HG02852 (cell line): ENCODE measurements at regions not wholly inside any gene's neighbourhood (a gene's known extent, or its start where the extent isn't known, plus 50 kb on each side); places are given as distances from the start of the nearest gene placed in this dataset.

Source experiments
- ATAC-seq: cut with Tn5 transposase; IDR thresholded peaks from one replicate; pipeline ENCODE4 v1.9.1; 2021; ENCODE audit warnings: mild to moderate bottlenecking, moderate library complexity; ENCODE audit not compliant: unreplicated experiment

DNA sequence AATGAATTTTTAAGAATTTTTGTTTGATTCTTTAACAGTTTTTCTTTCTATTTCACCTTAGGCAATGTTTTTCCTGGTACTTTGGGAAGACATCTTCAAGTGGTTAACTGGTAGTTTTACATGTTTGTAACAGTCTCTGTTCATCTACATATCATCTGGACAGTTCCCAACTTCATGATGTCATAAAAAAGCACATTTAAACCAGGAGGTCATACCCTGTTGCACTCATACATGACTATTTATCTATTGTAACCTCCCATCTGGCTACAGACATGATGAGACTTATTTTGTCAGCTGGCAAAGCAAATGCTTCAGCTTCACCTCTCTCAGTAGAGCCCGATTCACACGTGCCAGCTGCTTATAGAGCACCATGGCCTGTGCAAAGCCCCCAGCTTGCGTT, 99.8 kb upstream of the YPEL5 start:
- ATAC-seq = no peak

DNA sequence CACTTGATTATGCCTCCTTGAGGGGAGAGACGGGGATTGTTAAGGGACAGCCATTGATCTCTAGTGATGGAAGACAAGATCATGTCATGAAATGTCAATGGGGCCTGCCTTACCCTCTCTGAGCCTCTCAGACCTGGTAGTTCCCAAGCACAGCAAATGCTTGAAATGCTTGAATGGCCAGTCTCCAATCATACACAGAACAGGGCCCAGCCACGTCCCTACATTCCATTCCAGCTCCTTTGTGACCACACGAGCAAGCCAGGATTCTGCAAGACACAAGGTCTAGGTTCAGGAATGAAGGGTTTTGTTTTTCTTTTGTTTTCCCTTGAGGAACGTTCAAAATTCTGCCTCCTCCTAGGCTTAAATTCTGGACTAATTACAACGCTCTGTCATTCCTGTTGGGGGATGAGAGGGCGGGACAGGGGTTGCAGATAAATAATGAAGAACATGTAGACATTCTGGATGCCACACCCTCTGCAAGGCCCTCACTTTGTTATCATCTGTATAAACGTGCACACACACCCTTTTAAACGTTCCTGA, 98.1 kb upstream of the YPEL5 start:
- ATAC-seq = no peak

DNA sequence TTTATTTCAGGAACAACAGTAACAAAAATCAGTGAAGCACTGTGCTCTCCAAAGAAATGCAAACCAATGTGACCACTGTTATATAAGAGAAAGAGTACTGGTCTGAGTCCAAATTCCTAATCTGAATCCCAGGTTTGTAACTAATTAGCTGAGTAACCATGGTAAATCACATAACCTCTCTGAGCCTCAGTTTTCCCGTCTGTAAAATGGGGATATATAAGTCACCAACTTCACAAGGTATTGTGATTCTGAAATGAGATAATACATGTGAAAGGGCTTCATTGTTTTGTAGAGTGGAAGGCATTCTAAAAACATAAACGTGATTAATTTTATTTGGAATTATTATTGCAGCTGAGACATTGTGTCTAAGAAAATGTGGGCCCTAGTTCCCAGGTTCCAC, 91.3 kb upstream of the YPEL5 start:
- no peak for ATAC-seq

DNA sequence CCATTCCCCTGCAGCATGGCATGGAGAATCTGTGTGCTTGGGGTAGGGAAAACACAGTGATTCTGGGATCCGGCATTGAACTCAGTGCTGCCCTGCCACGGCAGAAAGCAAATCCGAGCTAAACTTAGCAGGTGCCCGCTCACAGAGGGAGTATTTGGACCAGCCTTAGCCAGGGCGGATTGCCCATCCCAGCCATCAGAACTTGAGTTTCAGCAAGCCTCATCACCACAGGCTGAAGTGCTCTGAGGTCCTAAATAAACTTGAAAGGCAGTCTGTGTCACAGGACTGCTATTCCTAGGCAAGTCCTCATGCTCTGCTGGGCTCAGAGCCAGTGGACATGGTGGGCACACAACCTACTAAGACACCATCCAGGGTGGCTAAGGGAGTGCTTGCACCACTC, 86.2 kb upstream of the YPEL5 start:
- no peak for ATAC-seq

- ATAC-seq = no peak
These were observed 78.7 kb upstream of the YPEL5 start for GRCh38 chr2:30068067-30068466.

GRCh38 chr2:30072250-30072842, 74.5 kb upstream of the YPEL5 start:
- peak; percentile 65 for ATAC-seq

DNA sequence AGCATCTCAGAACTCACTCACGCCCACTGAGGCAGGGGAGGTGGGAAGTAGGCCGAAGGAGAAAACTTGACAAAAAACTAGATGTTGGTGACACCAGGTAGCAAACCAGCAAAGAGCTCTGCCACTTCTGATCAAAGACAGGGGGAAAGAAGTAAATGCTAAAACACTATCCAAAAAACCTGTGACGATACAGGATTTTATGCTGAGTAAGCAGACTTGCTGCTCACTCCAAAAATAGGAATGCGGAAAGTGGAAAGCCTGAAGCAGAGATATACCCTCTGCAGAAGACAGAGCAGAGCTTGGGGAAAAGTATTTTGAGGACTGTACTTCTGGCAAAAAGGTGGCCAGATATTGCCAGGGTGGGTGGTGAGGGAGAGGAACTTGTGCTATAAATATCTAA, 73.3 kb upstream of the YPEL5 start:
- ATAC-seq = no peak

DNA sequence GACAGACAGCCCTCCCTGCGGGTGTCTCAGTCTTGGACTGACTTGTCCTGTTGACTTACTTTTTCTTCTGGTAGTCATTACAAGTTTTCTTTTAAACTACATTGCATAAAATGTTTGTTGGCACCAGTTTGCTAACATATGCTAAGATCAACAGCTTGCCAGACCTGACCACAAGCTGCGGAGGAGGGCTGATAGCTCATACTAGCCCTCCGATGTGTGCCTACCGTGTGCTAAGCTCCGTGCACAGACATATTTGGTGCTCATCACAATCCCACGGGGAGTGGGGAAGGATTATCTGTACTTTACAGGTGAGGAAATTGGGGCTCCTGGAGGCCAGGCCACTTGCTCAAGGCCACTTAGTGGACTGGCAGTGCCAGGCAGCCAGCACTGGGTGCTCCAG, 72.8 kb upstream of the YPEL5 start:
- no peak for ATAC-seq

- no peak for ATAC-seq
These were observed 68.3 kb upstream of the YPEL5 start for GRCh38 chr2:30078521-30078920.

GRCh38 chr2:30084915-30085314, 61.9 kb upstream of the YPEL5 start:
- ATAC-seq = no peak

DNA sequence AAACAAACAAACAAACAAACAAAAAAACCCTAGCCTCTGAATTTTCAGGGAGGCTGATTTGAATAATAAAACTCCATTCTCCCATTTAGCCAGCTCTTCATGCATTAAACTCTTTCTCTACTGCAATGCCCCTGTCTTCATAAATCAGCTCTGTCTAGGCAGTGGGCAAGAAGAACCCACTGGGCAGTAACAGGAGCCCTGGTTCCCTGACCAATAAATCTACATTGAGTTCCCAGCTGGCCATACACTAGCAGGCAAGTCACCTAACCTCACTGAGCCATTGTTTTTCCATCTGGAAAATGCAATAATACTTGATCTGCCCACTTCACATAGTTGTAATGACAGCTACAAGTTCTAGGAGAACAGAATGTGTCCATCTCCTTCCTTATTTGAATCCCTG, 57.6 kb upstream of the YPEL5 start:
- no peak for ATAC-seq

GRCh38 chr2:30095402-30095801, 51.4 kb upstream of the YPEL5 start:
- ATAC-seq = no peak

DNA sequence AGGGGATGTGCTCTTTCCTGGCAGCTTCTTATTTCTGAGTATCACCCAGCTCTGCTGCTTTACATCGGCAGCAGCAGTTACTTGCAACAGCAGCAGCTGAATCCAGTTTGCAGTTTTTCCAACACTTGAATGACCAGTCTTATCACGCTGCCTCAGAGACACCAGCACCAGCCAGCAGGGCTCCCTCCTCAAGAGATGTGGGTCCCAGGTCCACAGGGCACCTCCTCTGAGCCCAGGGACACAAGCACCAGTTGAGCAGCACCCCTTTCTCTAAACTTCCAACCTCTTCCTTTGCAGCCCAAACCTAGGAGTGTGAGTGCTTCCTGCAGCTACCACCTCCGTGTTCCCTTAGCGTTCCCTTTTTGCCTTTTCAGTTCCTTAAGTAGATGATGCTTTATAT, 50.4 kb upstream of the YPEL5 start:
- no peak for ATAC-seq
